Endothelial cell (in vitro differentiated cells): ENCODE measurements at regions not wholly inside any gene's neighbourhood (a gene's known extent, or its start where the extent isn't known, plus 50 kb on each side); places are given as distances from the start of the nearest gene placed in this dataset.

Source experiments
- DNase-seq: peaks from one replicate; pipeline ENCODE4 v3.0.0; 2021; ENCODE audit warnings: low spot score
- H3K27ac Mint-ChIP-seq: one replicate; pipeline ENCODE4 v1.8.0; 2021; ENCODE audit warnings: mixed read lengths, inconsistent platforms; ENCODE audit not compliant: unreplicated experiment
- H3K27me3 Mint-ChIP-seq: one replicate; pipeline ENCODE4 v1.8.0; 2021; ENCODE audit warnings: mild to moderate bottlenecking, moderate library complexity, mixed read lengths, inconsistent platforms; ENCODE audit not compliant: unreplicated experiment
- H3K36me3 Mint-ChIP-seq: one replicate; pipeline ENCODE4 v1.8.0; 2021; ENCODE audit warnings: mild to moderate bottlenecking, low read depth, mixed read lengths, inconsistent platforms; ENCODE audit not compliant: unreplicated experiment
- H3K4me1 Mint-ChIP-seq: one replicate; pipeline ENCODE4 v1.8.0; 2021; ENCODE audit warnings: mild to moderate bottlenecking, mixed read lengths, inconsistent platforms; ENCODE audit not compliant: unreplicated experiment
- H3K4me3 Mint-ChIP-seq: one replicate; pipeline ENCODE4 v1.8.0; 2021; ENCODE audit warnings: mild to moderate bottlenecking, mixed read lengths, inconsistent platforms; ENCODE audit not compliant: unreplicated experiment
- H3K9me3 Mint-ChIP-seq: one replicate; pipeline ENCODE4 v1.8.0; 2021; ENCODE audit warnings: mixed read lengths, inconsistent platforms; ENCODE audit not compliant: unreplicated experiment
- TF ChIP-seq, protein P1 (sequence below): fragments of 200-600 bp; sonication (generic); IDR thresholded peaks from one replicate; pipeline ENCODE4 v1.5.0; 2021; ENCODE audit warnings: antibody characterized with exemption; ENCODE audit not compliant: unreplicated experiment

DNA sequence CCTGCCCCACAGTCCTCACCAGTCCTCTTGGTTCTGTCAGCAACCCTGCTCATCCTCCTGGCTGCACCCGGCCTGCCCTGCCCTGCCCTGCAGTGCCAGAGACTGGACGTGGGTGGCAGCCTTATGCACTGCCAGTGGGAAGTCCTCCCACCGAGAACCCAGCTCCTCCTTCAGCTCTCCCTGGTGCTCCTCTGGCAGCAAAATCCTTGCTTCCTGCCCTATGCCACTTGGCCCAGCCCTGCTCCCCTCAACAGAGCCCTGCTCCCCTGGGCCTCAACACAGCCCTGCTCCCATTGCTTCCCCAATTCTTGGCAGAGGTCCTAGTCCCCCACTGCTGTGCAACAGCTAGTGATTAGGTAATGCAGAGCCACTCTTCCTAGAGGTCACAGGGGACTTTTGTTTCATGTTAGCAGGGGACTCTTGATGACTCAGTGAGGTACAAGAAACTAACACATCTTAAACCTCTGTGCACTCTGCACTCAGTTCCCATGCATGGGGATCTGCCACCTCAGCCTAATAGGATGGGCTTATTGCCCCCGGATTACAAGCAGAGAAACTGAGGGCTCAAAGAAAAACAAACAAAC is 58.0 kb upstream of the EDAR start:
- Mint-ChIP-seq H3K9me3 (no peaks in the 10 kb centered on the region), H3K27me3 (peaks cover 2% of the 10 kb centered on the region), H3K36me3 (no peaks in the 10 kb centered on the region), H3K4me3 (no peak overlapping the region), H3K27ac (no peak overlapping the region), H3K4me1 (no peaks in the 10 kb centered on the region)
- no peak for DNase-seq
- TF ChIP-seq, protein P1, sequence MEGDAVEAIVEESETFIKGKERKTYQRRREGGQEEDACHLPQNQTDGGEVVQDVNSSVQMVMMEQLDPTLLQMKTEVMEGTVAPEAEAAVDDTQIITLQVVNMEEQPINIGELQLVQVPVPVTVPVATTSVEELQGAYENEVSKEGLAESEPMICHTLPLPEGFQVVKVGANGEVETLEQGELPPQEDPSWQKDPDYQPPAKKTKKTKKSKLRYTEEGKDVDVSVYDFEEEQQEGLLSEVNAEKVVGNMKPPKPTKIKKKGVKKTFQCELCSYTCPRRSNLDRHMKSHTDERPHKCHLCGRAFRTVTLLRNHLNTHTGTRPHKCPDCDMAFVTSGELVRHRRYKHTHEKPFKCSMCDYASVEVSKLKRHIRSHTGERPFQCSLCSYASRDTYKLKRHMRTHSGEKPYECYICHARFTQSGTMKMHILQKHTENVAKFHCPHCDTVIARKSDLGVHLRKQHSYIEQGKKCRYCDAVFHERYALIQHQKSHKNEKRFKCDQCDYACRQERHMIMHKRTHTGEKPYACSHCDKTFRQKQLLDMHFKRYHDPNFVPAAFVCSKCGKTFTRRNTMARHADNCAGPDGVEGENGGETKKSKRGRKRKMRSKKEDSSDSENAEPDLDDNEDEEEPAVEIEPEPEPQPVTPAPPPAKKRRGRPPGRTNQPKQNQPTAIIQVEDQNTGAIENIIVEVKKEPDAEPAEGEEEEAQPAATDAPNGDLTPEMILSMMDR: no peak

DNA sequence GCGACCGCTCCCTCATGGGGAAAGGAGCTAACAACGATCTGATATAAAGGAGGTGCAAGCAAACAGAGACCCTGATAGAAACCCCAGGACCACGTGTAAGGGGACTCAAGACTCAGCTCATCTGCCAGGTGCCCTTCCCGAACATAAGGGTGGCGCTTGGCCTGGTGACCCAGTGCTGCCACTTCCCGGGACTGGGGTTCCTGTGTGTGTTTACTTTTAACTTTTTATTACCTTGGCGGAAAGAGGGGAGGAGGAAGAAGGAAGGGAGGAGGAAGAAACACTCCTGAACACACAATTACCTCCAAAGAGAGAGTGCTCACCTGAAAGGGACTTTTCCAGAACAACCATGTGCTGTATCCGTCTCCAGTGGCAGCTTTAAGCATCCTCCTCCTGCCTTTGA is 56.5 kb upstream of the EDAR start:
- no peak for DNase-seq
- H3K36me3 Mint-ChIP-seq: no peaks in the 10 kb centered on the region
- H3K27me3 Mint-ChIP-seq: peaks cover 2% of the 10 kb centered on the region
- H3K9me3 Mint-ChIP-seq: no peaks in the 10 kb centered on the region
- TF ChIP-seq, protein P1: no peak
- H3K4me1 Mint-ChIP-seq: no peaks in the 10 kb centered on the region
- H3K27ac Mint-ChIP-seq: no peak overlapping the region
- no peak overlapping the region for H3K4me3 Mint-ChIP-seq

DNA sequence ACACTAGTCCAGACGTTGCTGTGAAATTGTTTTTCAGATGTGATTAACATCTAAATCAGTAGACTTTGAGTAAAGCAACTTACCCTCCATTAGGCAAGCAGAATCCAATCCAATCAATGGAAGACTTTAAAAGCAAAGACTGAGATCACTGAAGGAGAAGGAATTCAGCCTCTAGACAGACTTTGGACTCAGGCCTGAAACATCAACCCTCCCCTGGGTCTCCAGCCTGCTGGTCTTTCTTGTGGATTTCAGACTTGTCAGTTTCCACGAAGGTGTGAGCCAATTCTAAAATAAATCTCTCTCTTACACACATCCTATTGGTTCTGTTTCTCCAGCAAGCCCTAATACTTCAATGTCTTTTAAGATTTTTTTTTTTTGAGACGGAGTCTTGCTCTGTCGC is 50.0 kb upstream of the EDAR start:
- Mint-ChIP-seq H3K4me3 (no peak overlapping the region), H3K27me3 (no peaks in the 10 kb centered on the region), H3K4me1 (no peaks in the 10 kb centered on the region), H3K36me3 (no peaks in the 10 kb centered on the region), H3K9me3 (no peaks in the 10 kb centered on the region), H3K27ac (no peak overlapping the region)
- DNase-seq: no peak
- TF ChIP-seq, protein P1: no peak
